ENCODE measurements at regions not wholly inside any gene's neighbourhood (a gene's known extent, or its start where the extent isn't known, plus 50 kb on each side); places are given as distances from the start of the nearest gene placed in this dataset.

DNA sequence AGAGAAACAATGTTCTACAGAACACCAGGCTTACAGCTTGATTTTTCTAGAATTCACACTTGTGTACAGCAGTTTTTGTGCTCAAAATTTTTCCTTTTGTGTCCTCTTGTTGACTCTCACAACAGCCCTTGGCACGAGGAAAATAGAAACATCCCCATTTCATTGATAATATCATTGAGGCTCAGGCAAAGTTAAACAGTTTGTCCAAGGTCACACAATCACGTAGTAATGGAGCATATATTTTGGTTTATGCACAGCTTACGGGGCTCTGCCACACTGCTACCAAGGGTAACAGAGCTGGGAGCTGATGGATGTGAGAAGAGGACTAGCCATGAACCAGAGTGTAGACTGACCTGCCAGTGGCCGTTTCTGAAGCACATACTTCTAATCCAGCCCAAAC lies 292.0 kb downstream of the FZD1 start:
- WGBS, 5 donors, result 83 to 88% (median 85%) methylated on average over 4 of the region's 4 CpGs
- no peak for TF ChIP-seq EP300 (IDR thresholded peaks at IDR 0.05)
- intact Hi-C loops (cut with DNase I; ENCODE audit: low total_unique reads), result no loop called here

GRCh38 chr7:91556956-91557650 lies 292.9 kb downstream of the FZD1 start:
- no peaks in the 10 kb centered on the region for H3K9me3 ChIP-seq
- 79 to 86% (median 81%) methylated on average over 7 of the region's 7 CpGs for WGBS, 5 donors
- DNase-seq, result no peak
- no peaks in the 10 kb centered on the region for H3K36me3 ChIP-seq
- no peaks in the 10 kb centered on the region for H3K27me3 ChIP-seq
- intact Hi-C loops (cut with DNase I; ENCODE audit: low total_unique reads), result no loop called here
- H3K4me3 ChIP-seq, result no peak overlapping the region
- H3K27ac ChIP-seq, result no peak overlapping the region
- no peaks in the 10 kb centered on the region for H3K4me1 ChIP-seq
- no peak for TF ChIP-seq EP300 (IDR thresholded peaks at IDR 0.05)
- no peak for TF ChIP-seq POLR2AphosphoS5 (IDR thresholded peaks at IDR 0.05)
- TF ChIP-seq POLR2A (IDR thresholded peaks at IDR 0.05), result no peak
- TF ChIP-seq, protein P1, sequence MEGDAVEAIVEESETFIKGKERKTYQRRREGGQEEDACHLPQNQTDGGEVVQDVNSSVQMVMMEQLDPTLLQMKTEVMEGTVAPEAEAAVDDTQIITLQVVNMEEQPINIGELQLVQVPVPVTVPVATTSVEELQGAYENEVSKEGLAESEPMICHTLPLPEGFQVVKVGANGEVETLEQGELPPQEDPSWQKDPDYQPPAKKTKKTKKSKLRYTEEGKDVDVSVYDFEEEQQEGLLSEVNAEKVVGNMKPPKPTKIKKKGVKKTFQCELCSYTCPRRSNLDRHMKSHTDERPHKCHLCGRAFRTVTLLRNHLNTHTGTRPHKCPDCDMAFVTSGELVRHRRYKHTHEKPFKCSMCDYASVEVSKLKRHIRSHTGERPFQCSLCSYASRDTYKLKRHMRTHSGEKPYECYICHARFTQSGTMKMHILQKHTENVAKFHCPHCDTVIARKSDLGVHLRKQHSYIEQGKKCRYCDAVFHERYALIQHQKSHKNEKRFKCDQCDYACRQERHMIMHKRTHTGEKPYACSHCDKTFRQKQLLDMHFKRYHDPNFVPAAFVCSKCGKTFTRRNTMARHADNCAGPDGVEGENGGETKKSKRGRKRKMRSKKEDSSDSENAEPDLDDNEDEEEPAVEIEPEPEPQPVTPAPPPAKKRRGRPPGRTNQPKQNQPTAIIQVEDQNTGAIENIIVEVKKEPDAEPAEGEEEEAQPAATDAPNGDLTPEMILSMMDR (IDR thresholded peaks at IDR 0.05), result no peak

More for the DNA sequence above, 292.0 kb downstream of the FZD1 start:
- Histone ChIP-seq H3K27me3 (no peaks in the 10 kb centered on the region), H3K27ac (no peak overlapping the region), H3K9me3 (no peaks in the 10 kb centered on the region), H3K4me1 (peaks cover 0 to 4% (median 0%) of the 10 kb centered on the region in 4 donors), H3K36me3 (no peaks in the 10 kb centered on the region), H3K4me3 (no peak overlapping the region)
- DNase-seq, result no peak

DNA sequence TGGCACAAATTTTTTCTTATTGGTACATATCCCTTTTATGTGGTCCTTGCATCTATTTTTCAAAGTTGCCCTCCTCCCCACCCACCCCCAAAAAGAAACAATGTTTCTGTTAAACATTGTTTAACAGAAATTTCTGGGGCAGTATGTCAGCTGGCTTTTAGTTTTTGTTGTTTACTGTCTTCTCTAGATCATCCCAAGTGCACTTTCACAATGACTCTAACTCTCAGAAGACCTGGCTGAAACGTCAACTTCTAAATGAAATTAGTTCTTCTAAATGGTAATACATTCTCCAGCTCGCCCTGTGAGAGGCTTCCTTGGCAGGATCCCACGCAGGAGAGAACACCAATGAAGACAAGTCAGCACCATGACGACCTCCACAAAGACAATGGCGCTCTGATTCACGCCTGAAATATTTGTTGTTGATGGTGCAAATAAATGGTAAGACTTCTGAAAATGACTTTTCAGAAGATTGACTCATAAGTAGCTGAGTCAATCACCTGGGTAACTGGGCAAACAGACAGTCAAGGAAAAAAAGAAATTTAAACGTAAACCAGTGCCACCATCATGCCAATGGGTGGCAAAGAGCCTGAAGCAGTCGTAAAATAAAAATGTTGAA lies 293.7 kb downstream of the FZD1 start:
- DNase-seq, result no peak
- no peak overlapping the region for H3K4me3 ChIP-seq
- H3K4me1 ChIP-seq, result no peaks in the 10 kb centered on the region
- TF ChIP-seq POLR2AphosphoS5 (IDR thresholded peaks at IDR 0.05) (no peak), POLR2A (IDR thresholded peaks at IDR 0.05) (no peak), EP300 (IDR thresholded peaks at IDR 0.05) (no peak)
- TF ChIP-seq, protein P1 (IDR thresholded peaks at IDR 0.05), result no peak
- no peaks in the 10 kb centered on the region for H3K27me3 ChIP-seq
- H3K9me3 ChIP-seq, result no peaks in the 10 kb centered on the region
- H3K27ac ChIP-seq, result no peak overlapping the region
- intact Hi-C loops (cut with DNase I; ENCODE audit: low total_unique reads), result no loop called here
- H3K36me3 ChIP-seq, result no peaks in the 10 kb centered on the region
- WGBS, 5 donors, result 74 to 90% (median 84%) methylated on average over 8 of the region's 8 CpGs

DNA sequence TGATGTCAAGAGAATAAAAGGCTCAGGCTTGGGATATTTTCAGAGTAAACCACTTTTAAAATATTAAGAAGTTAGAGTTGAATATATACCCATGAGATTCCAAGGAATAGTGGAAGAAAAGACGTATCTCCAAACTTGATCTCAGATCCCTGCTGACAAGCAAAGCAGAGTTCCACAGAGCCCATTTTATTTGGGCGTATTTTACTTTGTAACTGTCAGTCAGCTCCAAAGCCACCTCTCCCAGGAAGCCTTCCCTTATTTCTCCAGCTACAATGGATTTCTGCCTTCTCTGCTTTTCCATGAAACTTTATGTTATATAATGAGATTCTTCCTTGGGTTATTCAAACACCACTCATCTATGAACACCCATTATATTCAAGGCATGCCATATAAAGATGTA lies 295.7 kb downstream of the FZD1 start:
- H3K27me3 ChIP-seq, result no peaks in the 10 kb centered on the region
- H3K4me1 ChIP-seq, result no peaks in the 10 kb centered on the region
- 93 to 95% (median 94%) methylated on average over 2 of the region's 2 CpGs for WGBS, 5 donors
- H3K36me3 ChIP-seq, result no peaks in the 10 kb centered on the region
- H3K4me3 ChIP-seq, result no peak overlapping the region
- H3K9me3 ChIP-seq, result no peaks in the 10 kb centered on the region
- no peak overlapping the region for H3K27ac ChIP-seq
- no peak for TF ChIP-seq POLR2A (IDR thresholded peaks at IDR 0.05)
- no peak for TF ChIP-seq POLR2AphosphoS5 (IDR thresholded peaks at IDR 0.05)
- TF ChIP-seq, protein P1 (IDR thresholded peaks at IDR 0.05), result no peak
- TF ChIP-seq EP300 (IDR thresholded peaks at IDR 0.05), result no peak
- intact Hi-C loops (cut with DNase I; ENCODE audit: low total_unique reads), result no loop called here
- no peak for DNase-seq

- intact Hi-C loops (cut with DNase I; ENCODE audit: low total_unique reads), result no loop called here
- Histone ChIP-seq H3K36me3 (no peaks in the 10 kb centered on the region), H3K4me1 (peaks cover 0 to 21% (median 4%) of the 10 kb centered on the region in 4 donors), H3K4me3 (no peak overlapping the region), H3K27ac (no peak overlapping the region), H3K9me3 (no peaks in the 10 kb centered on the region), H3K27me3 (no peaks in the 10 kb centered on the region)
- no peak for DNase-seq
- no peak for TF ChIP-seq EP300 (IDR thresholded peaks at IDR 0.05)
- 92 to 100% (median 94%) methylated on average over 1 of the region's 1 CpG for WGBS, 5 donors
These were observed 299.9 kb downstream of the FZD1 start for GRCh38 chr7:91564101-91564500.

Data from stomach (tissue), 8 donors.